Iris pigment epithelial cell (primary cell): ENCODE measurements at regions not wholly inside any gene's neighbourhood (a gene's known extent, or its start where the extent isn't known, plus 50 kb on each side); places are given as distances from the start of the nearest gene placed in this dataset.

Source experiments
- DNase-seq: peaks from one replicate; pipeline ENCODE4 v3.0.0-alpha.2; 2011; ENCODE audit warnings: low read depth

DNA sequence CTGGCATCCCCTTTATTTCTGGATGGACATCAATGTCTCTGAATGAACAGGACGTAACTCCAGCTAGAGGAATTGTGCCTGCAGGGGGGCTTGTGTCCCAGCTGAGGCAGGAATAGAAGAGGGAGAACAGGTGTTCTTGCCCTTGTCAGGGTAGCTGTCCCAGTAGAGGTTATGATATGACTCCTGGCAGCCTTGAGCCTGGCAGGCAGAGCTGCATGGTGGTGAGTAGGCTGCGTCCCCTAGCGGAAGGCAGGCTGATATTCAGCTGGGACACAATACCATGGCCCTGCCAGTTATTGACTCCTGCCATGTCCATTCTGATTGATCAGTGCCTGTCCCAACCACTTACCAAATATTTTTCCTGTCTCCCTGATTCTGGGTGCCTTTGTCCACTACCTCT lies 197.2 kb downstream of the RAP2A start:
- DNase-seq: no peak

DNA sequence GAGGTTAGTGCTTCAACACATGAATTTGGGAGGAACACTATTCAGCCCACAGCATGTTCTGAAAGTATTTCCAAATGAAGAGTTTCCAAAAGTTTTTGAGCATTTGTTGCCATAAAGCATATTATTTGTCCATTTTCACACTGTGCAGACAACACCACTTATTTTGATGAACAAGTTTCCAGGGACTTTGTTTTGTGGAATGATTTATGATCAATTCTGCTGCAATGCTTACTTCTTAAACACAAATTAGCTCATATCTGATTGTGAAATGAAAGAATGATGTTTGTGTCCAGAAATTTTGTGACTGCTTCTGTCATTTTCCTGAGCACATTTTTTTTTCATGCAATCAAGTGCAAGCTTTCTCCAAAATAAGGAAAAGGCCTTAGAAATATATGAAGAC lies 205.3 kb downstream of the RAP2A start:
- no peak for DNase-seq

DNA sequence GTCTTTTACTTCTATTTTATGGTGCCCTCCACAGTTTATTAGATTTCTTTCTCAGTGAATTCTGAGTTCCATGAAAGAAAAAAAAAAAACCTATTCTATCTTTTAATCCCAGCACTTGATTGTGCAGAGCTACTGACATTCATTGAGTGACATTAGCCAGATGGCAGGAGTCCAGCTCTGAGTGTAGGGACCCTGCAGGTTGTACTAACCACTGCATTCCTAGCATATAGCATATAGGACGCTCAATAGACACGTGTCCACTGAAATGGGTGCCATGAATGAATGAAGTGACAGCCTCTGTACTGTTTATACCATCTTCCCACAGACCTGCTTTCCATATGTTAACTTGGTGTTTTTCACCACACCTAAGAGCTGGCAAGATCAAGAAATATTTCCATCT lies 206.3 kb downstream of the RAP2A start:
- DNase-seq: no peak

GRCh38 chr13:97648171-97648880 lies 214.4 kb downstream of the RAP2A start:
- DNase-seq: peak; percentile 58

DNA sequence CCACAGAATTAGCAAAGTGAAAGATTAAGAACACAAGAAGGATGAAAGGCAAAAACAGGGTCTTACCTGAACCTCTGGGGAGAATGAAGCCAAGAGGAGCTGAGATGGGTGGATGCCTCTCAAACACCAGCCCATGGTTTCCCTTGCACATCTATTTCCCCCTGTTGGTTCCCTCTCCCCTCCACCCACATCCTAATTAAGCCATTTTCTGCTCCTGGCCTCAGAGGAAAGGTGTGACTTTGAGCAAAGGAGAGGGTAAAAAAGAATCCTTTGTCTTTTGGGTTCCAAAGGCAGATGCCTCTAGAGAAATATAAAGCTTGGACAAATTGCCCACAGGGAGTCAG lies 214.9 kb downstream of the RAP2A start:
- no peak for DNase-seq

DNA sequence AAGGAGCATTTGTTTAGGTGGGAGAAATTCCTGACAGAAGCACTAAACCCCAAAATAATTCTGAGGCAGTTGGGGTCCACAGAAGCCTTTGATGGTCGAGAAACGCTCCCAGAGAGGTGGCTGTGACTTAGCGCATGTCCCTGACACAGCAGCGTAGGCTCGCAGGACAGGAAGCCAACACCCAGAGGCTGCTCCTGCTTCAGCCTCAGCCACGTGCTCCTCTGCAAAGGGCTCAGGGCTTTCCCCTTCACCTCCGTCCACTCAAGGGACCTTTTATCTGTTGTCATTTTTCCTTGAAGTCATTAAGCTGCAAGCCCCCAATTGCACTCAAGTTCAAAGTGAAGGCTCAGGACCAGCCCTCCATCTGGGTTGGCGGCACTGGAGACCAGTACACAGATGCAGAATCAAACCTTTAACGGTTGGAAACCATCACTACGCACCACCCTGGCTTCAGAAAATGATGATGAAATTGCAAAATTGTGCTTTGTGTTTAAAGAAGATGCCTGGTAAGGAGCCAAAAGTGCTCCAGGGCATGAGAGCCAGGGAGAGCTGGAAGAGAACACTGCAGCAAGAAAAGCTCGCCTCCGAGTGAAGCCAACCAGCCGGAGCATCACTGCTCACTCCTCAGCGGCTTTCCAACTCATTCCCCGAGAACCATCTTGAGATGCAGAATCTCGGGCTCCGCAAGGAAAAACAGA lies 219.6 kb downstream of the RAP2A start:
- DNase-seq: no peak

- DNase-seq: no peak
These were observed 220.3 kb downstream of the RAP2A start for GRCh38 chr13:97654236-97654635.

DNA sequence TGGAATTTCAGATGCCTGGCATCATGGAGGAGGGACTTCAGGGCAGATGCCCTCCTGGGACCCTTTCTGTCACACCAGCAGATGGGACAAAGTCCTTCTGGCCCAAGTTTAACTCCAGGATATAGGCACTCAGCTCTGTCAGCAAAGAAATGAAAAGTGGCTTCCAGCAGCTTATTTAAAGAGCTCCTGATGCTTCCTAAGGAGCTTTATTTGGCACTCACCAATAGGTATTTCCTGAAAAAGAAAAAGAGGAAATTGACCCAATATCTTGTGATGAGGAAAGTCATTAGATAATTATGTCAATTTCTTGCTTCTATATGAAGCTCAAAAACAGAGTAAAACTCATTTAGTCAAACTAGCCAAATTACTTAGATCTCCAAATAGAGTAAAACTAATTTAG lies 224.6 kb downstream of the RAP2A start:
- DNase-seq: no peak

- peak; percentile 25 for DNase-seq
These were observed 225.6 kb downstream of the RAP2A start for GRCh38 chr13:97659602-97660001.

- DNase-seq: no peak
These were observed 226.8 kb downstream of the RAP2A start for GRCh38 chr13:97660594-97661260.

- DNase-seq: no peak
These were observed 252.6 kb downstream of the RAP2A start for GRCh38 chr13:97686594-97686993.

GRCh38 chr13:97692628-97693027 lies 258.7 kb downstream of the RAP2A start:
- DNase-seq: no peak

DNA sequence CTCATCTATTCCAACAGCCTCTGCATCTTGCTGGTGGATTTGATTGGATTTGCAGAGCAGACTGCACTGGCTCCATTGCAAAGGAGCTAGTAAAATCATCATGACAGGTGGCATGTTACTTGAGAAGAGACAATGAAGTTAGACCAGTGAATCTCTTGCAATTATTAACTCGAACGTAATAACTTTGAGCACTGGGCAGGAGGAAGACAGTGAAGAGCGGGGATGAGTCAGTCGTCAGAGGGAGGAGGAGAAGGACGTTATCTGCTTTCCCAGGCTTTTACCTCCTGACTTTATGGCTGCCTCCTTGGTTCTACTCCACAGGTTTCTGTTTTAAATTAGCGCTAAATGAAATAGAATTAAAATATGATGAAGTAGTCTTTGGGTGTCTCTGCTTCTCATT lies 257.8 kb upstream of the IPO5 start:
- DNase-seq: no peak

GRCh38 chr13:97696921-97697320 lies 256.6 kb upstream of the IPO5 start:
- no peak for DNase-seq

DNA sequence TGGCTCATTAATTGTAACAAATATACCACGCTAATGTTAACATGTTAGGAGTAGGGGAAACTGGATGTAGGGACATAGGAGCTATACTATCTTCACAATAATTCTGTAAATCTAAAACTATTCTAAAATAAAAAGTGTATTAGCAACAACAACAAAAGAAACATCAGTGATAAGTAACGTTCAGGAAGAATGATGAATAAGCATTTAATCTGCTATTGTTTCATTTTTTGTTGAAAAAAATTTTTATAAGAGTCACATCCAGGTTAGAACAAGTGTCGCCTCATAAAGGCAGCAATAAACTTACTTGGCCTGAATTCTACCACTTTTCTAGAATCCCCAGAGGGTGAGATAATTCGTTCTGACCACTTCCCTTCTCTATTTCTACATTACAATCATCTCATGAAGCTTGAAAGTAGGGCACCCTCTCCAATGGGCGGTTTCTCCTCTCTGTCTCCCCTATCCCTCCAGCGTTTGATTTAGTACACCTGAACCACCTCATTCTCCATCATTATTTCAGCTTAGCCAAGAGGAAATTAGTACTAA lies 253.1 kb upstream of the IPO5 start:
- no peak for DNase-seq

GRCh38 chr13:97702614-97703013 lies 250.9 kb upstream of the IPO5 start:
- DNase-seq: no peak

- DNase-seq: no peak
These were observed 242.7 kb upstream of the IPO5 start for GRCh38 chr13:97710797-97711196.

DNA sequence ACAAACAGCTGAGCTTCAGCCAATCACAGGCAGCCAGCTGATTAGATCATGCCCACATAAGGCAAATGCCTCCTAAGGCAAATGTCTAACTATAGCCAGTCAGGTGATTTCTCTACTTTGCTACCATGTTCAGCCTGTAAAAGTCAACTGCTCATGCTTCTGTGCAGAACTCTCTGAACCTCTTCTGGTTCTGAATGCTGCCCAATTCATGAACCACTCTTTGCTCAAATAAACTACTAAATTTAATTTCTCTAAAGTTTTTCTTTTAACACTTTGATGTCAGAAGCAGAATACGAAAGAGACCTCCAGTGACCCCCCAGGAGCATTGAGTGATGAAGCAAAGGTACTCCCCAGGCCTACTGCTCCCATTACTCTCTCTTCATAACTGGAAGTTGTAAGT lies 240.7 kb upstream of the IPO5 start:
- DNase-seq: no peak

DNA sequence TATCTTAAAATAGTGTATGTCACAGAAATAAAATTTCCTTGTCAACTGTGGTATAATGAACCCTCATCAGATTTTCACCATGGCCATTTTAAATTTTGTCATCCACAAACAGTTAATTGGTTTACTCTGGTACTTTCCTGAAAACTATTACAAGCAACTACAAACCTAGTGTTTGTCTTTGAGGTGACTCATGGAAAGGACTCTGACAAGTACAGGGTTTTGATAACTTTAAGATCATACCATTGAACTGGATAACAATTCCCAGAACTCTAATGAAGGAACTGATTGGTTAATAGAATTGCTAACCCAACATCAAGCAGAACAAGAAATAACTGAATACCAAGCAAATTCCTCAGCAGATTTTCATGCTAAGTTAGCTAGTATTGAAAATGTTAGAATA lies 237.7 kb upstream of the IPO5 start:
- DNase-seq: peak; percentile 9

DNA sequence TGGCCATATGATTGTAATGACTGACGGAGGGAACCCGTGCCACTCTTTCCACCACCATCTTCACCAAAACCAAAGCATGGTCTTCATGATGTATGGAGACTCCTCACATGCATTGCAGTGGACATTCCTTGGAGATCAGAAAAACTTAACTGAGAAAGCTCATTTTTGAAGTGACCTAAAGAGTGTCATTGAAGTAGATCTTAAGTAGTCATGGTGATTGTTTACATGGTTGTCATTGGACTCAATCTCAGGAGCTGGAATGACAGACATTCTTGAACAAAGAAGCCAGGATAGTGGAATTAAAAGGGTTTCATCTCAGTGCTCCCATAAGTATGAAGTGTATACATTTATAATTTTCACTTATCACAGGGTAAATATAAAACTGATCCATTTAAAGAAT lies 236.7 kb upstream of the IPO5 start:
- DNase-seq: no peak

DNA sequence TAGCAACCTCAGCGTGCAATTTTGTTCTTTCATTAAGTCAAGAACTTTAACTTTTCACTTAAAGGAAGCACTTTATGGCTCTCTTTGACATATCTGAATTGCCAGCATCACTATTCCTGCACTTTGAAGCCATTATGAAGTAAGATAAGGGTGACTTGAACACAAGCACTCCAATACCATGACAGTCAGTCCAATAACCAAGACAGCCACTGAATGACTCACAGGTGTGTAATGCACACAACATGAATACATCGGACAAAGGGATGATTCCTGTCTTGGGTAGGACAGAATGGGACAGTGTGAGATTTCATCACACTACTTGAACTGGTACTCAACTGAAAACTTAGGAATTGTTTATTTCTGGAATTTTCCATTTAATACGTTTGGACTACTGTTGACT lies 233.7 kb upstream of the IPO5 start:
- DNase-seq: no peak

GRCh38 chr13:97720896-97721295 lies 232.6 kb upstream of the IPO5 start:
- no peak for DNase-seq

DNA sequence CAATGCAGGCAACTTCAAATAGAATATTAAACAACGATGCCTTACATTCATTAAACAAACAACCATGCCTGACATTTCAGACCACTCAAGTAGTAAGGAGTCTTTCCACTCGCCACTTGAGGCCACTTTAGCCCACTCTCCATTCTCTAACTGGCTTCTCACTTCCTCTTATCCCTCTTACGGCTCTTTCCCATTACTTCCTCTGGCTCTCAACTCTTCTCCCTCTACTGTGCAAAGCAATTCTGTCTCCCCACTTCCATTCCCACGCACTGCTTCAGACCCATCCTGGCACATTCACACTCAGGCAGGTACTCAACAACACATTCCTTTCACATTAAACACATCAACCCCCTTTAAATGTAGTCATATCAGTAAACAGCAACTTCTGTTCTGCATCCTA lies 229.8 kb upstream of the IPO5 start:
- DNase-seq: no peak
